ENCODE measurements at regions not wholly inside any gene's neighbourhood (a gene's known extent, or its start where the extent isn't known, plus 50 kb on each side); places are given as distances from the start of the nearest gene placed in this dataset.
"Not testable (repeated sequence)": the region's sequence is repeated elsewhere in the genome, so short reads cannot be mapped to it uniquely, and the experiment has no call there.

DNA sequence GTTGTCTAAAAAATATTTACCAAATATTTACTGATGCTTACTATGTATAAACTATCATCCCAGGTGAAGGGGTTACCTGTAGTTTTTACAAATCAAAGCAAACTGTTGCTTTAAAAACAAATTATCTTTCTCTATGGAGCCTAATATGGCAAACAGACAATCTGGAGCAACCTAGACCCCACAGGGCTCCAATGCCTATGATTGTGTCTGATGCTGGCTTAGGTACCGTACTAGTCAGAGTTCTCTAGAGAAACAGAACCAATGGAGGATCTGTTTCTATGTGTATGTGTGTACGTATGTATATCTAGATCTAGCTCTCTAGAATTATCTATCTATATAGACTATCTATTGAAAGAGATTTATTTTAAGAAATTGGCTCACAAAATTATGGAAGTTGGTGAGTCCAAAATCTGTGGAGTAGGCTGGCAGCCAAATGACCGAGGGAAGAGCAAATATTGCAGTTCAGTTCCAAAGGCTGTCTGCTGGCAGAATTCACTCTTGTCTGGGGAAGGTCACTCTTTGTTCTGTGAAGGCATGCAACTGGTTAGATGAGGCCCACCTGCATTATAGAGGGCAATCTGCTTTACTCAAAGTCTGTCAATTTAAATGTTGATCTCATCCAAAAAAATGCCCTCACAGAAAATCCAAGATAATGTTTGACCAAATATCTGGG, 127.1 kb upstream of the ENPEP start:
- ChIA-PET POLR2A (no interaction called here), CTCF (no interaction called here)
- no peaks in the 10 kb centered on the region for H3K4me1 ChIP-seq (ENCODE audit: control insufficient read depth in 2 of 2, insufficient read depth in 2 of 2, low read length in 2 of 2)
- Mint-ChIP-seq H3K4me1 (no peaks in the 10 kb centered on the region), H3K4me3 (no peak overlapping the region), H3K27ac (no peak overlapping the region), H3K9me3 (peaks cover 0 to 2% (median 0%) of the 10 kb centered on the region in 11 donors), H3K27me3 (peaks cover 8 to 32% (median 22%) of the 10 kb centered on the region in 5 donors), H3K36me3 (no peaks in the 10 kb centered on the region)
- intact Hi-C loops (cut with micrococcal nuclease) = loop anchor here in 1 of 2 donors (10.0 kb wide), 1 partner anchor 166 kb away; no protein-coding TSS in a partner anchor
- no peak for ATAC-seq
- H3K9me3 ChIP-seq (ENCODE audit: control insufficient read depth in 2 of 3, low read length in 3 of 3) = no peaks in the 10 kb centered on the region
- no peak overlapping the region for H3K4me3 ChIP-seq (ENCODE audit: low read length)
- DNase-seq = no peak
- no peaks in the 10 kb centered on the region for H3K36me3 ChIP-seq (ENCODE audit: control insufficient read depth in 2 of 3, insufficient read depth in 3 of 3, low read length in 3 of 3)
- H3K27ac ChIP-seq (ENCODE audit: low read depth, low read length) = no peak overlapping the region
- H3K27me3 ChIP-seq (ENCODE audit: control insufficient read depth in 2 of 2, insufficient read depth in 2 of 2, low read length in 2 of 2) = no peaks in the 10 kb centered on the region

DNA sequence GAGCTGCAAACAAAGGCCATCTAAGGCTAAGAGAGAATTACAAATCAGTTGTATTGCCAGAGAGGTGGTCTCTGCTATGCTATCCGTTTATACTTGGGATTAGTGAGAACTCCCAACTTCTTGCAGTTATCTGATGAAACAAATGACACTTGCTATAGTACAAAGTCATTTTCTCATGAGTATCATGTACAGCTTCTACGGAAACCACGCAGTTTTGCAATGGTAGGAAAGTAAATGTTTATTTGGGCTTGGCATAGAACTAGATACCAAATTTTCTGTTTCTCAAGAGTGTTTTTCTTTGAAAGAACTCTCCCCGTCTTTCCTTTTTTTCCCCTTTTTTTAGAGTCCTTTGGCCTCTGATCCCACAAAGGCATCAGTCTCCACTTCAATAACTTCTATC, 128.2 kb upstream of the ENPEP start:
- ATAC-seq = peak; percentile 26
- H3K27me3 Mint-ChIP-seq = peaks cover 8 to 29% (median 22%) of the 10 kb centered on the region in 5 donors
- no peak overlapping the region for H3K27ac ChIP-seq (ENCODE audit: low read depth, low read length)
- no peaks in the 10 kb centered on the region for H3K36me3 ChIP-seq (ENCODE audit: control insufficient read depth in 2 of 3, insufficient read depth in 3 of 3, low read length in 3 of 3)
- H3K4me1 Mint-ChIP-seq = no peaks in the 10 kb centered on the region
- peaks cover 0 to 8% (median 2%) of the 10 kb centered on the region in 11 donors for H3K9me3 Mint-ChIP-seq
- H3K27ac Mint-ChIP-seq = no peak overlapping the region
- H3K4me3 ChIP-seq (ENCODE audit: low read length) = no peak overlapping the region
- intact Hi-C loops (cut with micrococcal nuclease) = loop anchor here in 1 of 2 donors (10.0 kb wide), 1 partner anchor 167 kb away; no protein-coding TSS in a partner anchor
- H3K36me3 Mint-ChIP-seq = no peaks in the 10 kb centered on the region
- POLR2A ChIA-PET = interaction anchor here (0.5 kb wide), 1 partner anchor 287 kb away, joined by 3 read pairs; no protein-coding TSS in a partner anchor
- H3K4me3 Mint-ChIP-seq = no peak overlapping the region
- no peaks in the 10 kb centered on the region for H3K4me1 ChIP-seq (ENCODE audit: control insufficient read depth in 2 of 2, insufficient read depth in 2 of 2, low read length in 2 of 2)
- H3K9me3 ChIP-seq (ENCODE audit: control insufficient read depth in 2 of 3, low read length in 3 of 3) = no peaks in the 10 kb centered on the region
- DNase-seq = no peak
- CTCF ChIA-PET = no interaction called here
- no peaks in the 10 kb centered on the region for H3K27me3 ChIP-seq (ENCODE audit: control insufficient read depth in 2 of 2, insufficient read depth in 2 of 2, low read length in 2 of 2)

GRCh38 chr4:110344165-110344564, 131.8 kb upstream of the ENPEP start:
- H3K27ac ChIP-seq (ENCODE audit: low read depth, low read length) = no peak overlapping the region
- CTCF ChIA-PET = no interaction called here
- H3K27me3 Mint-ChIP-seq = peaks cover 8 to 35% (median 23%) of the 10 kb centered on the region in 5 donors
- H3K27me3 ChIP-seq (ENCODE audit: control insufficient read depth in 2 of 2, insufficient read depth in 2 of 2, low read length in 2 of 2) = no peaks in the 10 kb centered on the region
- H3K9me3 Mint-ChIP-seq = peaks cover 0 to 10% (median 2%) of the 10 kb centered on the region in 11 donors
- no peaks in the 10 kb centered on the region for H3K36me3 ChIP-seq (ENCODE audit: control insufficient read depth in 2 of 3, insufficient read depth in 3 of 3, low read length in 3 of 3)
- no peaks in the 10 kb centered on the region for H3K4me1 Mint-ChIP-seq
- no peak overlapping the region for H3K4me3 Mint-ChIP-seq
- no peak overlapping the region for H3K27ac Mint-ChIP-seq
- intact Hi-C loops (cut with micrococcal nuclease) = loop anchor here in 1 of 2 donors (10.0 kb wide), 1 partner anchor 171 kb away; no protein-coding TSS in a partner anchor
- no peaks in the 10 kb centered on the region for H3K4me1 ChIP-seq (ENCODE audit: control insufficient read depth in 2 of 2, insufficient read depth in 2 of 2, low read length in 2 of 2)
- POLR2A ChIA-PET = no interaction called here
- no peaks in the 10 kb centered on the region for H3K36me3 Mint-ChIP-seq
- ATAC-seq (no peak), DNase-seq (no peak)
- no peak overlapping the region for H3K4me3 ChIP-seq (ENCODE audit: low read length)
- no peaks in the 10 kb centered on the region for H3K9me3 ChIP-seq (ENCODE audit: control insufficient read depth in 2 of 3, low read length in 3 of 3)

DNA sequence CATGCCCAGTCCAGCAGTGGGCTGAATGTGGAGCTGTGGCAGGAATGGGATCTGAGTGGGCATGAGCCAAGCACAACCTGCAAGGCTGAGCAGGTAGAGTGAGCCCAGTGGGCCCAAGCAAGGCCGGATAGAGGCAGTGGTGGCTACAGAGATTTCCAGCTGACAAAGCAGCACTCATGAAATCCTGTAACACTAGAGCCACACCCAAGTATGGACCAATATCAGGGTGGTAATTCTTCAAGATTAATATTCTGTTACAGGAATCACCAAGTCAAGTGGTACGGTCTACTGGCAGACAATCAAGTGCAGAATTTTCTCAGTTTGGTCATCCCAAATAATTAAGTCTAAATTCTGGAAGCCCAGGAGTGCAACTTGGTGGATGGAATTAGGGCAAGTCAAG, 132.4 kb upstream of the ENPEP start:
- DNase-seq = no peak
- CTCF ChIA-PET = interaction anchor here (0.6 kb wide), 1 partner anchor 1108 kb away, joined by 4 read pairs; no protein-coding TSS in a partner anchor
- H3K27me3 Mint-ChIP-seq = peaks cover 3 to 39% (median 23%) of the 10 kb centered on the region in 5 donors
- POLR2A ChIA-PET = no interaction called here
- ATAC-seq = no peak
- no peaks in the 10 kb centered on the region for H3K36me3 Mint-ChIP-seq
- H3K4me3 Mint-ChIP-seq = no peak overlapping the region
- no peak overlapping the region for H3K4me3 ChIP-seq (ENCODE audit: low read length)
- H3K9me3 Mint-ChIP-seq = peaks cover 0 to 10% (median 2%) of the 10 kb centered on the region in 11 donors
- no peak overlapping the region for H3K27ac ChIP-seq (ENCODE audit: low read depth, low read length)
- no peaks in the 10 kb centered on the region for H3K4me1 ChIP-seq (ENCODE audit: control insufficient read depth in 2 of 2, insufficient read depth in 2 of 2, low read length in 2 of 2)
- no peak overlapping the region for H3K27ac Mint-ChIP-seq
- no peaks in the 10 kb centered on the region for H3K36me3 ChIP-seq (ENCODE audit: control insufficient read depth in 2 of 3, insufficient read depth in 3 of 3, low read length in 3 of 3)
- no peaks in the 10 kb centered on the region for H3K9me3 ChIP-seq (ENCODE audit: control insufficient read depth in 2 of 3, low read length in 3 of 3)
- no peaks in the 10 kb centered on the region for H3K27me3 ChIP-seq (ENCODE audit: control insufficient read depth in 2 of 2, insufficient read depth in 2 of 2, low read length in 2 of 2)
- intact Hi-C loops (cut with micrococcal nuclease) = loop anchor here in 1 of 2 donors (10.0 kb wide), 1 partner anchor 171 kb away; no protein-coding TSS in a partner anchor
- H3K4me1 Mint-ChIP-seq = no peaks in the 10 kb centered on the region

GRCh38 chr4:110341118-110341517, 134.8 kb upstream of the ENPEP start:
- intact Hi-C loops (cut with micrococcal nuclease) = loop anchor here in 1 of 2 donors (10.0 kb wide), 1 partner anchor 174 kb away; no protein-coding TSS in a partner anchor
- H3K27ac Mint-ChIP-seq; H3K27ac ChIP-seq (ENCODE audit: low read depth, low read length); DNase-seq; H3K9me3 Mint-ChIP-seq; H3K4me1 Mint-ChIP-seq; H3K4me3 Mint-ChIP-seq; H3K27me3 ChIP-seq (ENCODE audit: control insufficient read depth in 2 of 2, insufficient read depth in 2 of 2, low read length in 2 of 2); H3K36me3 ChIP-seq (ENCODE audit: control insufficient read depth in 2 of 3, insufficient read depth in 3 of 3, low read length in 3 of 3); H3K4me3 ChIP-seq (ENCODE audit: low read length); H3K9me3 ChIP-seq (ENCODE audit: control insufficient read depth in 2 of 3, low read length in 3 of 3); ATAC-seq; POLR2A ChIA-PET; H3K36me3 Mint-ChIP-seq; CTCF ChIA-PET; H3K4me1 ChIP-seq (ENCODE audit: control insufficient read depth in 2 of 2, insufficient read depth in 2 of 2, low read length in 2 of 2): not testable (repeated sequence)
- H3K27me3 Mint-ChIP-seq = peaks cover 0 to 48% (median 22%) of the 10 kb centered on the region in 5 donors

DNA sequence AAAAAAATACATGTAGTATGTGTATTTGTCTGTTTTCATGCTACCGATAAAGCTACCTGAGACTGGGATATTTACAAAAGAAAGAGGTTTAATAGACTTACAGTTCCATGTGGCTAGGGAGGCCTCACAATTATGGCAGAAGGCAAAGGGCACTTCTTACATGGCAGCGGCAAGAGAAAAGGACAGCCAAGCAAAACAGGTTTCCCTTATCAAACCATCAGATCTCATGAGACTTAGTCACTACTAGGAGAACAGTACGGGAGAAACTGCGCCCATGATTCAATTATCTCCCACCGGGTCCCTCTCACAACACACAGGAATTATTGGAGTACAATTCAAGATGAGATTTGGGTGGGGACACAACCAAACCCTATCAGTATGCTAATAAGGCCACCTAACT, 137.0 kb upstream of the ELOVL6 start:
- Mint-ChIP-seq H3K36me3 (no peaks in the 10 kb centered on the region), H3K4me3 (no peak overlapping the region), H3K4me1 (no peaks in the 10 kb centered on the region), H3K9me3 (peaks cover 0 to 11% (median 0%) of the 10 kb centered on the region in 11 donors), H3K27me3 (peaks cover 19 to 43% (median 28%) of the 10 kb centered on the region in 5 donors), H3K27ac (no peak overlapping the region)
- Histone ChIP-seq H3K4me1 (ENCODE audit: control insufficient read depth in 2 of 2, insufficient read depth in 2 of 2, low read length in 2 of 2) (no peaks in the 10 kb centered on the region), H3K27ac (ENCODE audit: low read depth, low read length) (no peak overlapping the region), H3K36me3 (ENCODE audit: control insufficient read depth in 2 of 3, insufficient read depth in 3 of 3, low read length in 3 of 3) (no peaks in the 10 kb centered on the region), H3K4me3 (ENCODE audit: low read length) (no peak overlapping the region), H3K27me3 (ENCODE audit: control insufficient read depth in 2 of 2, insufficient read depth in 2 of 2, low read length in 2 of 2) (no peaks in the 10 kb centered on the region), H3K9me3 (ENCODE audit: control insufficient read depth in 2 of 3, low read length in 3 of 3) (no peaks in the 10 kb centered on the region)
- intact Hi-C loops (cut with micrococcal nuclease) = no loop called here
- ChIA-PET CTCF (no interaction called here), POLR2A (no interaction called here)
- ATAC-seq (no peak), DNase-seq (no peak)

- ATAC-seq = no peak
- peaks cover 0 to 15% (median 0%) of the 10 kb centered on the region in 5 donors for H3K36me3 Mint-ChIP-seq
- no peaks in the 10 kb centered on the region for H3K4me1 Mint-ChIP-seq
- no peak overlapping the region for H3K27ac ChIP-seq (ENCODE audit: low read depth, low read length)
- POLR2A ChIA-PET = no interaction called here
- H3K9me3 Mint-ChIP-seq = peaks cover 0 to 36% (median 2%) of the 10 kb centered on the region in 11 donors
- H3K4me1 ChIP-seq (ENCODE audit: control insufficient read depth in 2 of 2, insufficient read depth in 2 of 2, low read length in 2 of 2) = no peaks in the 10 kb centered on the region
- no peaks in the 10 kb centered on the region for H3K9me3 ChIP-seq (ENCODE audit: control insufficient read depth in 2 of 3, low read length in 3 of 3)
- no peak overlapping the region for H3K4me3 Mint-ChIP-seq
- CTCF ChIA-PET = no interaction called here
- intact Hi-C loops (cut with micrococcal nuclease) = no loop called here
- DNase-seq = no peak
- no peak overlapping the region for H3K4me3 ChIP-seq (ENCODE audit: low read length)
- H3K27ac Mint-ChIP-seq = no peak overlapping the region
- no peaks in the 10 kb centered on the region for H3K36me3 ChIP-seq (ENCODE audit: control insufficient read depth in 2 of 3, insufficient read depth in 3 of 3, low read length in 3 of 3)
- peaks cover 18 to 56% (median 50%) of the 10 kb centered on the region in 5 donors for H3K27me3 Mint-ChIP-seq
- no peaks in the 10 kb centered on the region for H3K27me3 ChIP-seq (ENCODE audit: control insufficient read depth in 2 of 2, insufficient read depth in 2 of 2, low read length in 2 of 2)
These were observed 134.1 kb upstream of the ELOVL6 start for GRCh38 chr4:110332483-110332882.

Measured in naive thymus-derived CD4-positive, alpha-beta T cell (primary cell).